IMR-90 (cell line): ENCODE measurements at regions not wholly inside any gene's neighbourhood (a gene's known extent, or its start where the extent isn't known, plus 50 kb on each side); places are given as distances from the start of the nearest gene placed in this dataset.

Experiments
- ATAC-seq: fragments of 200-7000 bp; cut with Tn5 transposase; 2 replicates; pipeline ENCODE4 v1.9.1; 2020; ENCODE audit warnings: low read depth, mild to moderate bottlenecking, moderate library complexity
- BruUV-seq: library from RNA; stranded (reverse); fragments of 400-500 nt; replicated peaks from 2 replicates; lab custom pipeline; 2021; lab: Mats Ljungman, UMichigan
- CTCF ChIA-PET: fragments of 300-600 bp; formaldehyde crosslinking; extraction: SDS; loops from one replicate; lab custom pipeline; 2021; ENCODE audit warnings: antibody characterized with exemption; lab: Yijun Ruan, JAX
- POLR2A ChIA-PET: fragments of 300-600 bp; sonication (Branson Sonifier 250); formaldehyde crosslinking; loops from one replicate; lab custom pipeline; 2022; ENCODE audit warnings: antibody characterized with exemption; ENCODE audit not compliant: unreplicated experiment; lab: Charles Lee
- DNase-seq: peaks from one replicate; pipeline ENCODE4 v3.0.0; 2013
- H2AFZ ChIP-seq: replicated peaks from 2 replicates; pipeline ENCODE3; 2013; ENCODE audit warnings: low read length, mild to moderate bottlenecking; ENCODE audit not compliant: poor library complexity
- H2AK5ac ChIP-seq: 2 replicates; pipeline ENCODE4 v1.6.1; 2013; ENCODE audit warnings: low read depth, low read length, inconsistent platforms
- H2AK9ac ChIP-seq: replicated peaks from 2 replicates; pipeline ENCODE3; 2013; ENCODE audit warnings: mild to moderate bottlenecking, low read depth, low read length, moderate library complexity; ENCODE audit not compliant: poor library complexity
- H2BK120ac ChIP-seq: 2 replicates; pipeline ENCODE4 v1.6.1; 2013; ENCODE audit warnings: low read depth, low read length, inconsistent platforms
- H2BK15ac ChIP-seq: 3 replicates; pipeline ENCODE4 v1.6.1; 2013; ENCODE audit warnings: low read depth, low read length, inconsistent platforms
- H2BK20ac ChIP-seq: 2 replicates; pipeline ENCODE4 v1.6.1; 2013; ENCODE audit warnings: low read depth, mild to moderate bottlenecking, inconsistent platforms, low read length, moderate library complexity
- H2BK5ac ChIP-seq: 2 replicates; pipeline ENCODE4 v1.6.1; 2013; ENCODE audit warnings: mild to moderate bottlenecking, low read depth, low read length, inconsistent platforms; ENCODE audit not compliant: poor library complexity, severe bottlenecking
- H3K14ac ChIP-seq: replicated peaks from 2 replicates; pipeline ENCODE4 v1.6.1; 2013; ENCODE audit warnings: low read depth, low read length, inconsistent platforms
- H3K18ac ChIP-seq: 2 replicates; pipeline ENCODE4 v1.6.1; 2013; ENCODE audit warnings: low read depth, low read length, control low read depth
- H3K23ac ChIP-seq: 2 replicates; pipeline ENCODE4 v1.6.1; 2013; ENCODE audit warnings: low read depth, low read length, inconsistent platforms
- H3K27ac ChIP-seq: 2 replicates; pipeline ENCODE4 v1.5.1; 2013; ENCODE audit warnings: mild to moderate bottlenecking, control low read depth, low read length; ENCODE audit not compliant: insufficient read depth
- H3K27me3 ChIP-seq: 2 replicates; pipeline ENCODE4 v1.6.1; 2013; ENCODE audit warnings: low read length; ENCODE audit not compliant: control insufficient read depth, insufficient read depth
- H3K36me3 ChIP-seq: 2 replicates; pipeline ENCODE4 v1.6.1; 2013; ENCODE audit warnings: low read length, mixed read lengths; ENCODE audit not compliant: control insufficient read depth, insufficient read depth
- H3K4ac ChIP-seq: 2 replicates; pipeline ENCODE4 v1.6.1; 2013; ENCODE audit warnings: low read depth, low read length, inconsistent platforms
- H3K4me1 ChIP-seq: 2 replicates; pipeline ENCODE4 v1.6.1; 2013; ENCODE audit warnings: low read length, mixed read lengths; ENCODE audit not compliant: control insufficient read depth, insufficient read depth
- H3K4me2 ChIP-seq: 2 replicates; pipeline ENCODE4 v1.6.1; 2013; ENCODE audit warnings: low read depth, mild to moderate bottlenecking, control low read depth, low read length, moderate library complexity
- H3K4me3 ChIP-seq: 2 replicates; pipeline ENCODE4 v1.5.1; 2013; ENCODE audit warnings: low read depth, mild to moderate bottlenecking, control low read depth, low read length, moderate library complexity; ENCODE audit not compliant: insufficient read depth
- H3K56ac ChIP-seq: 2 replicates; pipeline ENCODE4 v1.6.1; 2013; ENCODE audit warnings: low read length, inconsistent platforms; ENCODE audit not compliant: insufficient read depth; ENCODE audit errors: extremely low read depth
- H3K79me1 ChIP-seq, 2 experiments: 2 replicates each; pipeline ENCODE4 v1.6.1; 2013; ENCODE audit warnings: low read length in 2 of 2, inconsistent platforms in 1 of 2, low read depth in 1 of 2
- H3K9ac ChIP-seq: 2 replicates; pipeline ENCODE4 v1.6.1; 2013; ENCODE audit warnings: low read depth, low read length, control low read depth
- H3K9me1 ChIP-seq: 2 replicates; pipeline ENCODE4 v1.6.1; 2013; ENCODE audit warnings: low read length, inconsistent platforms; ENCODE audit not compliant: insufficient read depth
- H3K9me3 ChIP-seq: 2 replicates; pipeline ENCODE4 v1.6.1; 2013; ENCODE audit warnings: low read length; ENCODE audit not compliant: control insufficient read depth, insufficient read depth
- H4K20me1 ChIP-seq: 2 replicates; pipeline ENCODE4 v1.6.1; 2013; ENCODE audit warnings: low read length, inconsistent platforms; ENCODE audit not compliant: insufficient read depth
- H4K5ac ChIP-seq: 2 replicates; pipeline ENCODE4 v1.6.1; 2013; ENCODE audit warnings: mild to moderate bottlenecking, low read depth, low read length, control low read depth
- H4K8ac ChIP-seq, 2 experiments: 2 replicates each; pipeline ENCODE4 v1.6.1; 2013; ENCODE audit warnings: low read depth in 2 of 2, low read length in 2 of 2, control low read depth in 1 of 2, inconsistent platforms in 1 of 2
- H4K91ac ChIP-seq: 2 replicates; pipeline ENCODE4 v1.6.1; 2013; ENCODE audit warnings: low read depth, low read length, inconsistent platforms; ENCODE audit not compliant: insufficient read depth
- BHLHE40 ChIP-seq: fragments of 150-350 bp; IDR thresholded peaks from 2 replicates; pipeline ENCODE4 v1.6.1; 2016; ENCODE audit warnings: mild to moderate bottlenecking, low read depth, low read length
- CEBPB ChIP-seq: IDR thresholded peaks from 2 replicates; pipeline ENCODE4 v1.6.1; 2012; ENCODE audit warnings: low read depth, low read length, improper control_type of control experiment
- CHD1 ChIP-seq: IDR thresholded peaks from 2 replicates; pipeline ENCODE4 v1.6.1; 2012; ENCODE audit warnings: low read depth, low read length, improper control_type of control experiment
- FOS ChIP-seq: fragments of 150-350 bp; IDR thresholded peaks from 2 replicates; pipeline ENCODE4 v1.6.1; 2016; ENCODE audit warnings: low read depth, low read length
- MAFK ChIP-seq: IDR thresholded peaks from 2 replicates; pipeline ENCODE4 v1.6.1; 2012; ENCODE audit warnings: low read depth, low read length, improper control_type of control experiment
- MAZ ChIP-seq: IDR thresholded peaks from 2 replicates; pipeline ENCODE4 v1.6.1; 2012; ENCODE audit warnings: low read depth, mild to moderate bottlenecking, low read length, improper control_type of control experiment, moderate library complexity, borderline replicate concordance
- MXI1 ChIP-seq: IDR thresholded peaks from 2 replicates; pipeline ENCODE4 v1.6.1; 2012; ENCODE audit warnings: low read depth, mild to moderate bottlenecking, low read length, moderate library complexity, borderline replicate concordance
- NFE2L2 ChIP-seq: fragments of 150-350 bp; IDR thresholded peaks from 2 replicates; pipeline ENCODE4 v1.6.1; 2016; ENCODE audit warnings: low read depth, mild to moderate bottlenecking, low read length
- POLR2A ChIP-seq: IDR thresholded peaks from 2 replicates; pipeline ENCODE4 v1.6.1; 2012; ENCODE audit warnings: mild to moderate bottlenecking, low read depth, low read length
- RAD21 ChIP-seq: IDR thresholded peaks from 2 replicates; pipeline ENCODE4 v1.6.1; 2012; ENCODE audit warnings: low read length, improper control_type of control experiment
- RCOR1 ChIP-seq: IDR thresholded peaks from 2 replicates; pipeline ENCODE4 v1.6.1; 2012; ENCODE audit warnings: mild to moderate bottlenecking, low read length, improper control_type of control experiment; ENCODE audit not compliant: insufficient replicate concordance
- RFX5 ChIP-seq: IDR thresholded peaks from 2 replicates; pipeline ENCODE4 v1.8.0; 2012; ENCODE audit warnings: low read depth, mild to moderate bottlenecking, low read length, moderate library complexity
- SMC3 ChIP-seq: fragments of 150-350 bp; IDR thresholded peaks from 2 replicates; pipeline ENCODE4 v1.6.1; 2016; ENCODE audit warnings: low read depth, mild to moderate bottlenecking, antibody characterized with exemption, low read length, moderate library complexity
- WGBS, 2 experiments: methylation state at CpG; one replicate each; pipeline versions ENCODE4 v1.1.5 to v1.1.7; 2013; ENCODE audit warnings: missing lambda C conversion rate in 2 of 2; ENCODE audit not compliant: insufficient read length in 1 of 2; ENCODE audit errors: extremely low coverage in 2 of 2; 5-methylcytosine and 5-hydroxymethylcytosine counted together
- dilution Hi-C: fragments of 300-500 bp; cut with HindIII; formaldehyde crosslinking; loops from one replicate; pipeline ENCODE4 v1.14.3; 2018; ENCODE audit warnings: low sequenced_read_pairs; ENCODE audit not compliant: unreplicated experiment
- in situ Hi-C: fragments of 300-500 bp; cut with MboI; formaldehyde crosslinking; loops from 3 replicates; pipeline ENCODE4 v1.14.3; 2019; ENCODE audit warnings: low sequenced_read_pairs, inconsistent platforms, mixed read lengths
- intact Hi-C: fragments of 100-400 bp; cut with micrococcal nuclease; formaldehyde crosslinking; loops from 2 replicates; pipeline ENCODE4 v1.10.0; 2022
- TF ChIP-seq, protein P1 (sequence below): fragments of 150-350 bp; IDR thresholded peaks from 2 replicates; pipeline ENCODE4 v1.6.1; 2017; ENCODE audit warnings: mild to moderate bottlenecking, antibody characterized with exemption, low read length, low read depth
- TF ChIP-seq, protein P2 (sequence below): fragments of 150-350 bp; IDR thresholded peaks from 2 replicates; pipeline ENCODE4 v1.6.1; 2016; ENCODE audit warnings: low read depth, mild to moderate bottlenecking, low read length, moderate library complexity, borderline replicate concordance
- TF ChIP-seq, protein P3 (sequence below): conservative IDR thresholded peaks from 2 replicates; pipeline ENCODE4 v1.5.1; 2012; ENCODE audit warnings: mild to moderate bottlenecking, low read depth, low read length, improper control_type of control experiment

DNA sequence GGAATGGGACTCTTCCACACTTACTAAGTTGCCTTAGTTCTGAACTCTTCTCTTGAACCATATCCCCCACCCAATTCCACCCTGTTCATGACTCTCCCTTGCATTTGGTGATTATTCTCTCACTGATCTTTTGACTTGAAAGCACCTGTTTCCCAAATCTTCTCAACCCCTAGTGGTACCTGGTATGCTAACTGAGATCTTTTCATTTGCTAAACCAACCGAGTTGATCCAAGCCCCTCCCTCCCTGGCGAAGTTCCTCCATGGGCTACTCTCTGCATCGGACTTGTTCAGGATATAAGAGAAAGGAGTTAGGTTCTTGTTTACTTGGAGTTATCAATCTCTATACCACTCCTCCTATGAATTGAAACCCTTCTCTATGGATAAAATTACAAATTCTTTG, 593.5 kb downstream of the BCL11A start:
- no CpG with 5 or more reads among the region's 3 CpGs for WGBS, 2 experiments
- no peak overlapping the region for H3K9ac ChIP-seq

More for the DNA sequence above, 593.5 kb downstream of the BCL11A start:
- dilution Hi-C loops (no loop called here), in situ Hi-C loops (no loop called here), intact Hi-C loops (no loop called here)
- no TSS peak for BruUV-seq
- no peaks in the 10 kb centered on the region for H3K9me1 ChIP-seq
- H3K56ac ChIP-seq: no peak overlapping the region
- H3K4me1 ChIP-seq: no peaks in the 10 kb centered on the region
- TF ChIP-seq, protein P1, sequence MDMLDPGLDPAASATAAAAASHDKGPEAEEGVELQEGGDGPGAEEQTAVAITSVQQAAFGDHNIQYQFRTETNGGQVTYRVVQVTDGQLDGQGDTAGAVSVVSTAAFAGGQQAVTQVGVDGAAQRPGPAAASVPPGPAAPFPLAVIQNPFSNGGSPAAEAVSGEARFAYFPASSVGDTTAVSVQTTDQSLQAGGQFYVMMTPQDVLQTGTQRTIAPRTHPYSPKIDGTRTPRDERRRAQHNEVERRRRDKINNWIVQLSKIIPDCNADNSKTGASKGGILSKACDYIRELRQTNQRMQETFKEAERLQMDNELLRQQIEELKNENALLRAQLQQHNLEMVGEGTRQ: no peak
- TF ChIP-seq MAZ (no peak), RFX5 (no peak), MXI1 (no peak), RCOR1 (no peak), NFE2L2 (no peak), POLR2A (no peak), MAFK (no peak), CEBPB (no peak), RAD21 (no peak), CHD1 (no peak), SMC3 (no peak), BHLHE40 (no peak), FOS (no peak)
- TF ChIP-seq, protein P2, sequence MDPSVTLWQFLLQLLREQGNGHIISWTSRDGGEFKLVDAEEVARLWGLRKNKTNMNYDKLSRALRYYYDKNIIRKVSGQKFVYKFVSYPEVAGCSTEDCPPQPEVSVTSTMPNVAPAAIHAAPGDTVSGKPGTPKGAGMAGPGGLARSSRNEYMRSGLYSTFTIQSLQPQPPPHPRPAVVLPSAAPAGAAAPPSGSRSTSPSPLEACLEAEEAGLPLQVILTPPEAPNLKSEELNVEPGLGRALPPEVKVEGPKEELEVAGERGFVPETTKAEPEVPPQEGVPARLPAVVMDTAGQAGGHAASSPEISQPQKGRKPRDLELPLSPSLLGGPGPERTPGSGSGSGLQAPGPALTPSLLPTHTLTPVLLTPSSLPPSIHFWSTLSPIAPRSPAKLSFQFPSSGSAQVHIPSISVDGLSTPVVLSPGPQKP: no peak
- TF ChIP-seq, protein P3, sequence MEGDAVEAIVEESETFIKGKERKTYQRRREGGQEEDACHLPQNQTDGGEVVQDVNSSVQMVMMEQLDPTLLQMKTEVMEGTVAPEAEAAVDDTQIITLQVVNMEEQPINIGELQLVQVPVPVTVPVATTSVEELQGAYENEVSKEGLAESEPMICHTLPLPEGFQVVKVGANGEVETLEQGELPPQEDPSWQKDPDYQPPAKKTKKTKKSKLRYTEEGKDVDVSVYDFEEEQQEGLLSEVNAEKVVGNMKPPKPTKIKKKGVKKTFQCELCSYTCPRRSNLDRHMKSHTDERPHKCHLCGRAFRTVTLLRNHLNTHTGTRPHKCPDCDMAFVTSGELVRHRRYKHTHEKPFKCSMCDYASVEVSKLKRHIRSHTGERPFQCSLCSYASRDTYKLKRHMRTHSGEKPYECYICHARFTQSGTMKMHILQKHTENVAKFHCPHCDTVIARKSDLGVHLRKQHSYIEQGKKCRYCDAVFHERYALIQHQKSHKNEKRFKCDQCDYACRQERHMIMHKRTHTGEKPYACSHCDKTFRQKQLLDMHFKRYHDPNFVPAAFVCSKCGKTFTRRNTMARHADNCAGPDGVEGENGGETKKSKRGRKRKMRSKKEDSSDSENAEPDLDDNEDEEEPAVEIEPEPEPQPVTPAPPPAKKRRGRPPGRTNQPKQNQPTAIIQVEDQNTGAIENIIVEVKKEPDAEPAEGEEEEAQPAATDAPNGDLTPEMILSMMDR: no peak
- no peak for DNase-seq
- no peaks in the 10 kb centered on the region for H4K20me1 ChIP-seq
- no peak overlapping the region for H3K27ac ChIP-seq
- H2BK5ac ChIP-seq: no peak overlapping the region
- no peak overlapping the region for H4K91ac ChIP-seq
- no peak overlapping the region for H3K4ac ChIP-seq
- H3K23ac ChIP-seq: no peak overlapping the region
- no peak overlapping the region for H4K5ac ChIP-seq
- H2BK120ac ChIP-seq: no peak overlapping the region
- H2AFZ ChIP-seq: no peak overlapping the region
- H3K27me3 ChIP-seq: no peaks in the 10 kb centered on the region
- no peak for ATAC-seq
- H3K79me1 ChIP-seq: no peaks in the 10 kb centered on the region
- H3K4me2 ChIP-seq: no peak overlapping the region
- H2AK5ac ChIP-seq: no peak overlapping the region
- no peak overlapping the region for H3K4me3 ChIP-seq
- H2AK9ac ChIP-seq: no peak overlapping the region
- H2BK15ac ChIP-seq: no peak overlapping the region
- no peak overlapping the region for H4K8ac ChIP-seq
- H3K9me3 ChIP-seq: 0 out of 2 replicates have a peak, but pooled peaks cover 4% of the 10 kb centered on the region
- POLR2A ChIA-PET: no interaction called here
- no peaks in the 10 kb centered on the region for H3K36me3 ChIP-seq
- no peak overlapping the region for H3K14ac ChIP-seq
- no peak overlapping the region for H3K18ac ChIP-seq
- CTCF ChIA-PET: no interaction called here
- H2BK20ac ChIP-seq: no peak overlapping the region
